Endothelial cell of umbilical vein (primary cell): ENCODE measurements at regions not wholly inside any gene's neighbourhood (a gene's known extent, or its start where the extent isn't known, plus 50 kb on each side); places are given as distances from the start of the nearest gene placed in this dataset.

ENCODE experiments used
- BruUV-seq: library from RNA; stranded (reverse); fragments of 400-500 nt; replicated peaks from 2 replicates; lab custom pipeline; 2021; lab: Mats Ljungman, UMichigan
- CTCF ChIA-PET: fragments of 300-600, 350-600 bp; sonication (Branson Sonifier 250); formaldehyde crosslinking; loops from one replicate; lab custom pipeline; 2021; ENCODE audit warnings: antibody characterized with exemption, inconsistent platforms; lab: Charles Lee
- POLR2A ChIA-PET: fragments of 300-600, 350-600 bp; sonication (Branson Sonifier 250); formaldehyde crosslinking; loops from one replicate; lab custom pipeline; 2021; ENCODE audit warnings: antibody characterized with exemption, inconsistent platforms; lab: Charles Lee
- DNase-seq: peaks from one replicate; pipeline ENCODE4 v3.0.0-alpha.2; 2011; ENCODE audit warnings: low read depth, low spot score
- FAIRE-seq: peaks from 2 replicates; lab custom pipeline; 2011; peaks lifted over from hg19 to GRCh38; lab: Jason Lieb, UNC
- H2AFZ ChIP-seq: 2 replicates; pipeline ENCODE4 v1.6.0; 2012; ENCODE audit warnings: low read depth, low read length, control low read depth, inconsistent platforms
- H3K27ac ChIP-seq: 2 replicates; pipeline ENCODE4 v1.5.1; 2011; ENCODE audit warnings: low read depth, mild to moderate bottlenecking, control low read depth, low read length, moderate library complexity; ENCODE audit not compliant: insufficient read depth
- H3K27me3 ChIP-seq, 2 experiments: 2 replicates each; pipeline versions ENCODE4 v1.6.0 to v1.6.1; 2011; ENCODE audit warnings: low read length in 2 of 2, mixed read lengths in 1 of 2; ENCODE audit not compliant: control insufficient read depth in 2 of 2, insufficient read depth in 2 of 2
- H3K36me3 ChIP-seq, 2 experiments: 2 replicates in 1 of 2; 3 replicates in 1 of 2; pipeline ENCODE4 v1.5.1; 2011; ENCODE audit warnings: low read length in 2 of 2, mild to moderate bottlenecking in 1 of 2, moderate library complexity in 1 of 2; ENCODE audit not compliant: control insufficient read depth in 2 of 2, insufficient read depth in 2 of 2; ENCODE audit errors: extremely low read depth in 1 of 2
- H3K4me1 ChIP-seq: 3 replicates; pipeline ENCODE4 v1.5.1; 2011; ENCODE audit warnings: mild to moderate bottlenecking, low read length; ENCODE audit not compliant: control insufficient read depth, insufficient read depth; ENCODE audit errors: extremely low read depth
- H3K4me2 ChIP-seq: 2 replicates; pipeline ENCODE4 v1.6.1; 2011; ENCODE audit warnings: low read length, control low read depth, mixed read lengths; ENCODE audit not compliant: insufficient read depth
- H3K4me3 ChIP-seq, 3 experiments: fragments of 200-600 bp in 1 of 3; sonication (generic), shearing (Covaris generic) in 1 of 3; replicated peaks in 1 of 3; 2 replicates each; pipeline ENCODE4 v1.5.1; 2011 to 2016; ENCODE audit warnings: control low read depth in 3 of 3, low read length in 3 of 3, mild to moderate bottlenecking in 2 of 3, inconsistent platforms in 1 of 3, low read depth in 1 of 3, moderate library complexity in 1 of 3; ENCODE audit not compliant: insufficient read depth in 1 of 3
- H3K79me2 ChIP-seq: 2 replicates; pipeline ENCODE4 v1.6.0; 2012; ENCODE audit warnings: low read length, inconsistent platforms; ENCODE audit not compliant: control insufficient read depth, insufficient read depth
- H3K9ac ChIP-seq: replicated peaks from 2 replicates; pipeline ENCODE3; 2011; ENCODE audit warnings: low read length, control low read depth; ENCODE audit not compliant: insufficient read depth; ENCODE audit errors: extremely low read depth
- H3K9me1 ChIP-seq: replicated peaks from 3 replicates; pipeline ENCODE4 v1.6.0; 2011; ENCODE audit warnings: mild to moderate bottlenecking, low read length; ENCODE audit not compliant: control insufficient read depth, insufficient read depth; ENCODE audit errors: extremely low read depth
- H3K9me3 ChIP-seq: replicated peaks from 2 replicates; pipeline ENCODE4 v1.5.1; 2012; ENCODE audit warnings: low read length, inconsistent platforms; ENCODE audit not compliant: control insufficient read depth, insufficient read depth
- H4K20me1 ChIP-seq: replicated peaks from 2 replicates; pipeline ENCODE3; 2011; ENCODE audit warnings: mild to moderate bottlenecking, low read length; ENCODE audit not compliant: control insufficient read depth, insufficient read depth; ENCODE audit errors: extremely low read depth
- EZH2 ChIP-seq: IDR thresholded peaks from 2 replicates; pipeline ENCODE4 v1.6.1; 2012; ENCODE audit warnings: borderline replicate concordance, low read depth, mild to moderate bottlenecking, moderate library complexity, low read length, inconsistent platforms; ENCODE audit not compliant: severe bottlenecking
- FOS ChIP-seq: IDR thresholded peaks from 2 replicates; pipeline ENCODE4 v1.6.1; 2011; ENCODE audit warnings: mild to moderate bottlenecking, low read length, moderate library complexity, borderline replicate concordance; ENCODE audit not compliant: insufficient read depth
- GATA2 ChIP-seq: IDR thresholded peaks from 2 replicates; pipeline ENCODE4 v1.7.0; 2011; ENCODE audit warnings: low read depth, mild to moderate bottlenecking, moderate library complexity, mixed read lengths, low read length; ENCODE audit not compliant: insufficient read length, insufficient read depth
- JUN ChIP-seq: IDR thresholded peaks from 2 replicates; pipeline ENCODE4 v1.6.1; 2011; ENCODE audit warnings: borderline replicate concordance, low read depth; ENCODE audit not compliant: insufficient read length, insufficient read depth
- MAX ChIP-seq: IDR thresholded peaks from 2 replicates; pipeline ENCODE4 v1.6.1; 2011; ENCODE audit not compliant: insufficient read depth, insufficient read length
- MYC ChIP-seq: IDR thresholded peaks from one replicate; pipeline ENCODE4 v1.6.1; 2011; ENCODE audit warnings: mild to moderate bottlenecking, low read depth, low read length
- POLR2A ChIP-seq: IDR thresholded peaks from 2 replicates; pipeline ENCODE4 v1.6.1; 2012; ENCODE audit warnings: low read depth, mild to moderate bottlenecking, control low read depth, low read length
- POLR2AphosphoS5 ChIP-seq: IDR thresholded peaks from 2 replicates; pipeline ENCODE4 v1.6.1; 2012; ENCODE audit warnings: low read depth, mild to moderate bottlenecking, control low read depth, low read length, moderate library complexity; ENCODE audit not compliant: insufficient read depth
- dilution Hi-C: fragments of 300-500 bp; cut with MboI; formaldehyde crosslinking; loops from one replicate; pipeline ENCODE4 v1.15.0; 2019; ENCODE audit warnings: low sequenced_read_pairs; ENCODE audit not compliant: extremely low pct_ligation_motif_present
- intact Hi-C: fragments of 100-400 bp; cut with micrococcal nuclease; formaldehyde crosslinking; loops from one replicate; pipeline ENCODE4 v1.10.0; 2022
- TF ChIP-seq, protein P1 (sequence below), 2 donors: IDR thresholded peaks; 1 replicate in 1 of 2; 2 replicates in 1 of 2; pipeline ENCODE4 v1.5.1; 2011; ENCODE audit warnings: low read length in 2 of 2, mild to moderate bottlenecking in 2 of 2, moderate library complexity in 2 of 2, control low read depth in 1 of 2, inconsistent platforms in 1 of 2, low read depth in 1 of 2; ENCODE audit not compliant: insufficient read depth in 1 of 2; ENCODE audit errors: extremely low read depth in 1 of 2

GRCh38 chr9:16030528-16031185 lies 477.8 kb downstream of the CCDC171 start:
- TF ChIP-seq POLR2AphosphoS5 = peak; percentile 25
- no peak for TF ChIP-seq GATA2
- TF ChIP-seq MYC = peak; percentile 7
- no peak for TF ChIP-seq POLR2A
- peak; percentile 64 for TF ChIP-seq FOS
- H3K27me3 ChIP-seq = peaks cover 0 to 4% of the 10 kb centered on the region in 2 experiments
- dilution Hi-C loops (no loop called here), intact Hi-C loops (no loop called here)
- no peaks in the 10 kb centered on the region for H3K36me3 ChIP-seq
- no peaks in the 10 kb centered on the region for H4K20me1 ChIP-seq
- no peak overlapping the region for H2AFZ ChIP-seq
- no TSS peak for BruUV-seq
- H3K79me2 ChIP-seq = no peaks in the 10 kb centered on the region
- DNase-seq (peak; percentile 5), FAIRE-seq (peak; percentile 88)
- ChIA-PET POLR2A (no interaction called here), CTCF (interaction anchor here (0.6 kb wide), 1 partner anchor 8 kb away, joined by 4 read pairs; no protein-coding TSS in a partner anchor)
- H3K4me2 ChIP-seq = no peak overlapping the region
- no peak overlapping the region for H3K4me3 ChIP-seq
- H3K9me3 ChIP-seq = no peaks in the 10 kb centered on the region
- H3K9me1 ChIP-seq = no peaks in the 10 kb centered on the region
- no peak overlapping the region for H3K27ac ChIP-seq
- H3K9ac ChIP-seq = no peak overlapping the region
- H3K4me1 ChIP-seq = peaks cover 3% of the 10 kb centered on the region

GRCh38 chr9:16031486-16031885 lies 478.6 kb downstream of the CCDC171 start:
- CTCF ChIA-PET = no interaction called here
- H3K9me3 ChIP-seq = no peaks in the 10 kb centered on the region

More at GRCh38 chr9:16031486-16031885, 478.6 kb downstream of the CCDC171 start:
- H3K27ac ChIP-seq = no peak overlapping the region
- no peak overlapping the region for H2AFZ ChIP-seq
- dilution Hi-C loops (no loop called here), intact Hi-C loops (no loop called here)
- no peaks in the 10 kb centered on the region for H3K36me3 ChIP-seq
- no peak overlapping the region for H3K4me2 ChIP-seq
- DNase-seq = no peak
- H3K9me1 ChIP-seq = no peaks in the 10 kb centered on the region
- no peak overlapping the region for H3K4me3 ChIP-seq
- TF ChIP-seq POLR2A (no peak), FOS (no peak), MAX (no peak), JUN (no peak), POLR2AphosphoS5 (no peak), EZH2 (no peak), GATA2 (no peak), MYC (no peak)
- TF ChIP-seq, protein P1, sequence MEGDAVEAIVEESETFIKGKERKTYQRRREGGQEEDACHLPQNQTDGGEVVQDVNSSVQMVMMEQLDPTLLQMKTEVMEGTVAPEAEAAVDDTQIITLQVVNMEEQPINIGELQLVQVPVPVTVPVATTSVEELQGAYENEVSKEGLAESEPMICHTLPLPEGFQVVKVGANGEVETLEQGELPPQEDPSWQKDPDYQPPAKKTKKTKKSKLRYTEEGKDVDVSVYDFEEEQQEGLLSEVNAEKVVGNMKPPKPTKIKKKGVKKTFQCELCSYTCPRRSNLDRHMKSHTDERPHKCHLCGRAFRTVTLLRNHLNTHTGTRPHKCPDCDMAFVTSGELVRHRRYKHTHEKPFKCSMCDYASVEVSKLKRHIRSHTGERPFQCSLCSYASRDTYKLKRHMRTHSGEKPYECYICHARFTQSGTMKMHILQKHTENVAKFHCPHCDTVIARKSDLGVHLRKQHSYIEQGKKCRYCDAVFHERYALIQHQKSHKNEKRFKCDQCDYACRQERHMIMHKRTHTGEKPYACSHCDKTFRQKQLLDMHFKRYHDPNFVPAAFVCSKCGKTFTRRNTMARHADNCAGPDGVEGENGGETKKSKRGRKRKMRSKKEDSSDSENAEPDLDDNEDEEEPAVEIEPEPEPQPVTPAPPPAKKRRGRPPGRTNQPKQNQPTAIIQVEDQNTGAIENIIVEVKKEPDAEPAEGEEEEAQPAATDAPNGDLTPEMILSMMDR (IDR thresholded peaks at IDR 0.05; ENCODE audit: extremely low read depth in 1 of 2, insufficient read depth in 1 of 2, low read depth in 1 of 2, low read length in 2 of 2) = no peak
- BruUV-seq = no TSS peak
- no peaks in the 10 kb centered on the region for H4K20me1 ChIP-seq
- no peak for FAIRE-seq
- no peaks in the 10 kb centered on the region for H3K79me2 ChIP-seq
- no peak overlapping the region for H3K9ac ChIP-seq
- H3K27me3 ChIP-seq = peaks cover 0 to 4% of the 10 kb centered on the region in 2 experiments
- peaks cover 3% of the 10 kb centered on the region for H3K4me1 ChIP-seq
- POLR2A ChIA-PET = no interaction called here
